ENCODE measurements at regions not wholly inside any gene's neighbourhood (a gene's known extent, or its start where the extent isn't known, plus 50 kb on each side); places are given as distances from the start of the nearest gene placed in this dataset.
"Not testable (repeated sequence)": the region's sequence is repeated elsewhere in the genome, so short reads cannot be mapped to it uniquely, and the experiment has no call there.

DNA sequence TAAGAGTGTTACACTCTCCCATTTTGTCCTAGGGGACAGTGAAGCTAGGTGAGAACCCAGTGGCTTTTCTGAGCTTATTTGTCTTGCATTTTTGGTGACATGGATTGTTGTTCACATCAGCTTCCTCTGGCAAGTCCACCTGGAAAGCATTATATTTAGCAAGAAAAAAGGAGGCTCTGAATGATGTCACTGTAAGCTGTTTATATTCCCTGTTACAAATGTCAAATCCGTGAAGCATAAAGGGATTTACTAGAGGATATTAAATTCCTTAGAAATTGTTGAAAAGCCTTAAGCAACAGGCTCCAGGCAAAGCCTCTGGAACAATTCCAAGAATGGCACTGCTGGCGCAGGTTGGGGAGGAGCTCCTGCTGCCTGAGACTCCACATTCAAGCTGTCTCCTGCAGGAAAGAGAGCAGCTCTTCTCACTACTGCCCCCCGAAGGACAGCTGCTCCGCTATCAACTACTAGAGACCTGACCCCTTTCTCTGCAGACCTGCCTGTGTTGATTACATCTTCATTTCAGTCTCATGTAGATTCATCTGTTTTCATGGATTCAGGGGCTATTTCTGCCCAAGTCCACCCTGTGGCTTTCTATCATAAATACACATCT, 295.4 kb downstream of the RPIA start:
- TF ChIP-seq POLR2AphosphoS5, EP300 (IDR thresholded peaks at IDR 0.05): not testable (repeated sequence)
- TF ChIP-seq, protein P1, sequence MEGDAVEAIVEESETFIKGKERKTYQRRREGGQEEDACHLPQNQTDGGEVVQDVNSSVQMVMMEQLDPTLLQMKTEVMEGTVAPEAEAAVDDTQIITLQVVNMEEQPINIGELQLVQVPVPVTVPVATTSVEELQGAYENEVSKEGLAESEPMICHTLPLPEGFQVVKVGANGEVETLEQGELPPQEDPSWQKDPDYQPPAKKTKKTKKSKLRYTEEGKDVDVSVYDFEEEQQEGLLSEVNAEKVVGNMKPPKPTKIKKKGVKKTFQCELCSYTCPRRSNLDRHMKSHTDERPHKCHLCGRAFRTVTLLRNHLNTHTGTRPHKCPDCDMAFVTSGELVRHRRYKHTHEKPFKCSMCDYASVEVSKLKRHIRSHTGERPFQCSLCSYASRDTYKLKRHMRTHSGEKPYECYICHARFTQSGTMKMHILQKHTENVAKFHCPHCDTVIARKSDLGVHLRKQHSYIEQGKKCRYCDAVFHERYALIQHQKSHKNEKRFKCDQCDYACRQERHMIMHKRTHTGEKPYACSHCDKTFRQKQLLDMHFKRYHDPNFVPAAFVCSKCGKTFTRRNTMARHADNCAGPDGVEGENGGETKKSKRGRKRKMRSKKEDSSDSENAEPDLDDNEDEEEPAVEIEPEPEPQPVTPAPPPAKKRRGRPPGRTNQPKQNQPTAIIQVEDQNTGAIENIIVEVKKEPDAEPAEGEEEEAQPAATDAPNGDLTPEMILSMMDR (IDR thresholded peaks at IDR 0.05), result not testable (repeated sequence)
